GM21447 (cell line): ENCODE measurements at regions not wholly inside any gene's neighbourhood (a gene's known extent, or its start where the extent isn't known, plus 50 kb on each side); places are given as distances from the start of the nearest gene placed in this dataset.
"Not testable (repeated sequence)": the region's sequence is repeated elsewhere in the genome, so short reads cannot be mapped to it uniquely, and the experiment has no call there.

Experiments
- ATAC-seq: cut with Tn5 transposase; IDR thresholded peaks from one replicate; pipeline ENCODE4 v1.9.1; 2021; ENCODE audit not compliant: unreplicated experiment

DNA sequence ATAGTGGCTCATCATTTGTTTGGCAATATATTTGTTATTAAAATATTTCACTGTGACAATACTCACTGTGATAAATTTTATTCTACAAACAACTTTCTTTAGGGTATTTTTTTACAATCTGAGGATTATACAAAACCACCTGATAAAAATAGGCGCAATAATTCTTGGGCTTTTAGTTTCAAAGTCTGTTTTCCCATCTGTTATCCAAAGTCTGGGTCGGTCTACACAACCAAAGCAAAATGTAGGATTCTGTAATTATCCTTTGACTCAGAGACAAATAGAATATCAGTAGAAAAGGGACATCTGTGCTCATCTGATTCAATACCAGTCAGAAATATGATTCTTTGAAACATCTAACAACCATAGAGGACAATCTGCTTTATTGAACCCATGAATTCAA is 271.8 kb upstream of the AMIGO2 start:
- ATAC-seq, result no peak

DNA sequence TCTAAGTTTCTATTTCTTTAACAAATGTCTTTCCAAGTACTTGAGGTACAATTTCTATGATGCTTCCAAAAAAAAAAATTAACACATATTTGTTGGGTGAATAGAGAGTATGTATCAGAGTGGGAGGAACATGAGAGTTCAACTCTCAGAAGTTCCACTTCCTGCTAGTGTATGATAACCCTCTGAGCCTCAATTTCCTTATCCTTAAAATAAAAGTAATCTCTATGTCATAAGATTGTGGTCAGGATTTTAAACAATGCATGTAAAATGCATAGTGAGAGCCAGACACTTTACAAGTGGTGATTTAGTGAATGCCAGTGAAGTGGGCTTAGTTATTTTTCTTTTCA is 270.3 kb upstream of the AMIGO2 start:
- no peak for ATAC-seq

DNA sequence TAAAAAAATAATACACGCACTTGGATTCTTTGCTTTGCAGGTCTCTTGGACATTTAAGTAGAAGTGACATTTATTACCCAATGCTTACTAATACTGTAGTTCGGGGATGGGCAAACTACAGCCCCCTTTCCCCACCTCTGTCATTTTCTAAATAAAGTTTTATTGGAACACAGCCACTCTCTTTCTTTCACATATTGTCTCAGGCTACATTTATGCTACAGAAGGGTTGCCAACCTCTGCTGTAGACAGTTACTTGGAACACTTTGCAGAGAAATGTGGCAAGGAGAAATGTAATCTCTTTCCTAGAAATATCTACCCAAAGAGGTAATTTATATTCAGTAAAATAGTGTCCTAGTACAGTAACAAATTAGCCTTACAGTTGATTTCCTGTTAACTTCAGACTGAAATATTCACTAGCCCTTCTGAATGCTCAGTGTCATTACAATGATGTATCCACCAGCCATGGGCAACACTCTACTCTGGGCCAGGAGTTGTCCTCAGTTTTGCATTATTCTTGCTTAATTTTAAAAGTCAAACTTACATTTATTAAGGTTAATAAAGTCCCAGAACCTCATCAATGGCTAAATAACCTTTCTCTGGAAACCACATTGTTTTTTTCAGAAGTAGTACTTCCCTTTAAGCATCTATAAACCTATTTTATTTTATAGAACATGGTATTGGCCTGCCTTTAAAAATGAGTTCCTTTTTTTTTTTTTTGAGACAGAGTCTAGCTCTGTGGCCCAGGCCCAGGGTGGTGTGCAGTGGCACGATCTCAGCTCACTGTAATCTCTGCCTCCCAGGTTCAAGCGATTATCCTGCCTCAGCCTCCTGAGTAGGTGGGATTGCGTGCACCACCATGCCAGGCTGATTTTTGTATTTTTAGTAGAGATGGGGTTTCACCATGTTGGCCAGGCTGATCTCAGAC is 269.6 kb upstream of the AMIGO2 start:
- ATAC-seq, result no peak

DNA sequence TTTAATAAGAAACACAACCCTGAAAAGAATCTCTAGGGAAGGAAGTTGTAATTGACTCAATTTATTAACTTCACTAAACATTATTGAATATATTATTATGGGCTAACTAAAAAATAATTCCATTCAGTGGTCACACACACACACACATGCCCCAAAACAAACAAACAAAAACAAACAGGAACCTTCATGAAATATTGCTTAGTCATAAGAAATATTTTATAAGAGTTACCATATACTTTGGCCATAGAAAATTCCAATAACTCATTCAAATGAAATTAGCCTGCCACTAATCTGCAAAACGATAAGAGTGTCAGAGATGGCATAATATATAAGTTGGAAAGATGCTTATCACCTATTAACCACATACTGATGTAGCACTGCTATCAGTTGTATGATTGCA is 268.4 kb upstream of the AMIGO2 start:
- no peak for ATAC-seq

DNA sequence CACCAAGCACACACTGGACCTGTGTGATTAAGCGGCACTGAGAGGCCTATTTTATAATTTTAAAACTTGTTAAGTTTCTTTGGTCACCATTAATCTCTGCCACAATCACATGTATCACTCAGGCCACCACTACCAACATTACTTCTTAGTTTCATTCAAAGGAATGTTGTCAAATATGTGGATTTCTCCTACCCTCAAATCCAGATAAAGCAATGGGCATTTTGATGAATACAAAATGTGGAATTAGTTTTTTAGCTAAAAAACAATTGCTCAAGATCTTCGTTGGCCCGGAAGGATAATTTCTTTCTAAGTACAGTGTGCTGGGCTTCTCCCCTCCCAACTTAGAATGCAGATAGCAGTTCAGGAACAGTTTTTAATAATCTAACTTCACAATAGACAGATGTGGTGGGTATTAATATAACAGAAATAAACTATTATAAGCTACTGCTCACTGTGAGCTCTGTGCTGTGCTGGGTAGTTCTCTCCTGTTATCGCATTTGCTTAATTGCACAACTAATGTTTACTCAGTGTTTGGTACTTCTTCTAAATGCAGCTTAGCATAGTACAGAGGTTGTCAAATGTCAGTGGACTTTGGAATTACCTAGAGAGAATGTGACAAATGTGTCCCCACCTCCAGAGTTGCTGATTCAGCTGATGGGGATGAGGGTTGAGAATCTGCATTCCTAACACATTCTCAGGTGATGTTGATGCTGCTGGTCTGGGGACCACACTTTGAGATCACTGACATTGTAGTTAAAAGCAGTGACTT is 266.7 kb upstream of the AMIGO2 start:
- no peak for ATAC-seq

DNA sequence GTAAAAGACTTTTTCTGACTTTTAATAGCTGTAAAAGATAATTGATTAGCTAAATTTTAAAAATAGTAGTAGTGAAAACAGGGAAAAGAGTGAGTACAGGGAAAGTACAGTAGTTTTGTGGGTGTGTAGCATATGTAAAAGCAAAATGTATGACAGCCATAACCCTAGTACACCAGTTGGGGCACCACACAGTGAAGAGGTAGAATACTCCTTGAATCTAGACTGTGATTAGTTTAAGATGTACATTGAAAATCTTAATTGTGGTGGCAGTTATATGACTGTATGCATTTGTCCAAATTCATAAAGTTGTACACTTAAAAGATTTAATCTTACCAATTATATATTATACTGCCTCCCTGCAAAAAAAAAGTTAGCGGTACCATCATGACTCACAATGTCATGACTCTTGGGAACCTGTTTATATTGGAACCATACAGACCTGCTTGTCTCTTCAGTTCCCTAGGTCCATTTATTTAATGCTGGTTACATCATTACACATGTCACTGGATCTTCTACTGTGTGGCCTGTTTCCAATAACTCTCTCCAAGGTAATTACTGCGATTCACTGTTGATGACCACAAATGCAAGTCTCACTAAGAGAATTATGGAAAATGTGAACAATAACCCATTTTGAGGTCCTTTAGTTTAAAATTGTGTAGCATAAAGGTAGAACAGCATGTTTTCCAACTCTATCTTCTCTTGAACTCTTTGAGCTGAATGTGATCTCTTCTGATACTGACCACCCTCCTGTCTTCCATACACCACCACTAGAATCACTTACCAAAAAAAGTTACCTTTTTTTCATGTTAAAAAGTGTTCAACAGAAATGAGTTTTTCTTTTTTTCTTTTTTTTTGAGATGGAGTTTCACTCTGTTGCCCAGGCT is 264.2 kb upstream of the AMIGO2 start:
- no peak for ATAC-seq

DNA sequence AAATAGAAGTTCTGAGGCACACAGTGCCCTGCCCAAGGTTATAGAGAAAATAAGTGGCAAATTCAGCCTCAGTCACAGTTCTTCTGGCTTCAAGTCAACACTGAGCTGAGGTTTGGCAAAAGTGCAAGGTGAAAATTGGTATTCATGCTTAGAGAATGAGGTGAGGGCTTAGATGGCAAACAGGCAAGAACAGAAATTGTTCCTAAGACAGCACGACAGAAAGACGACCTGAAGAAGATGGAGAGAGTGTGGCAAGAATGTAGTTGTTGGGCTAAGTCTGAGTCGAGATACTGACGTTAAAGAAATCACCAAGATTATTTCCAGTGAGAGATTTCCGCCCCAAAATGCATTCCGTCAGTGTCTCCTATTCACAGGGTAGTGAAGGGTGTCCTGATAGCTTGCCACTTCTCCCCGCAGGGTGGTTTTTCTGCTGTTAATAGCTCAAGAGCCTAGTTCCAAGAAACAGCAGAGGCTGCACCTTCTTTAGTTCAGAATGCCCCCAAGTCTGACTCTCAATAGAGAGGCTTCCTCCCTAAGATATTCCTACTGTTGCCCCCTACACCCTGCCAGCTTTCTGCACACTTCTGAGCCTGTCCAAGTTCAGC is 260.8 kb upstream of the AMIGO2 start:
- ATAC-seq, result no peak

DNA sequence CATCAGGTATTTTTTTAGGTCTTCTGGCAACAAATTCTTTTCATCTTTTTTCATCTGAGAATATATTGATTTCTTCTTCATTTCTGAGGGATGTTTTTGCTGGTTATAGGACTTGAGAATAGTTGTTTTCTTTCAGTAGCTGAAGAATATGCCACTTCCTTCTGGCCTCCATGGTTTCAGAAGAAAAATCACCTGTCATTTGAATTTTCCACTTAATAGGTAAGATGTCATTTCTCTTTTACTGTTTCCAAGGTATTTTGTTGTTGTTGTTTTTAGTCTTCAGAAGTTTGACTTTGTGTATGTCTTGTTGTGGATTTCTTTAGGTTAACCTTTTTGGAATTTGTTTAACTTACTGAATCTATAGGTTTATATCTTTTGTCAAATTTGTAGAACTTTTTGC is 257.8 kb upstream of the AMIGO2 start:
- ATAC-seq, result no peak

DNA sequence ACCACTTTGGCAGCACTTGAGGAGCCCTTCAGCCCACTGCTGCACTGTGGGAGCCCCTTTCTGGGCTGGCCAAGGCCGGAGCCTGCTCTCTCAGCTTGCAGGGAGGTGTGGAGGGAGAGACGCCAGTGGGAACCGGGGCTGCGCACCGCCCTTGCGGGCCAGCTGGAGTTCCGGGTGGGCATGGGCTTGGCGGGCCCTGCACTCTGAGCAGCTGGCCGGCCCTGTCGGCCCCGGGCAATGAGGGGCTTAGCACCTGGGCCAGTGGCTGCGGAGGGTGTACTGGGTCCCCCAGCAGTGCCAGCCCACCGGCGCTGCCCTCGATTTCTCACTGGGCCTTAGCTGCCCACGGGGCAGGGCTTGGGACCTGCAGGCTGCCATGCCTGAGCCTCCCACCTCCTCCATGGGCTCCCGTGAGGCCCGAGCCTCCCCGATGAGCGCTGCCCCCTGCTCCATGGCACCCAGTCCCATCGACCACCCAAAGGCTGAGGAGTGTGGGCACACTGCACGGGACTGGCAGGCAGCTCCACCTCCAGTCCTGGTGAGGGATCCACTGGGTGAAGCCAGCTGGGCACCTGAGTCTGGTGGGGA is 253.6 kb upstream of the AMIGO2 start:
- not testable (repeated sequence) for ATAC-seq

DNA sequence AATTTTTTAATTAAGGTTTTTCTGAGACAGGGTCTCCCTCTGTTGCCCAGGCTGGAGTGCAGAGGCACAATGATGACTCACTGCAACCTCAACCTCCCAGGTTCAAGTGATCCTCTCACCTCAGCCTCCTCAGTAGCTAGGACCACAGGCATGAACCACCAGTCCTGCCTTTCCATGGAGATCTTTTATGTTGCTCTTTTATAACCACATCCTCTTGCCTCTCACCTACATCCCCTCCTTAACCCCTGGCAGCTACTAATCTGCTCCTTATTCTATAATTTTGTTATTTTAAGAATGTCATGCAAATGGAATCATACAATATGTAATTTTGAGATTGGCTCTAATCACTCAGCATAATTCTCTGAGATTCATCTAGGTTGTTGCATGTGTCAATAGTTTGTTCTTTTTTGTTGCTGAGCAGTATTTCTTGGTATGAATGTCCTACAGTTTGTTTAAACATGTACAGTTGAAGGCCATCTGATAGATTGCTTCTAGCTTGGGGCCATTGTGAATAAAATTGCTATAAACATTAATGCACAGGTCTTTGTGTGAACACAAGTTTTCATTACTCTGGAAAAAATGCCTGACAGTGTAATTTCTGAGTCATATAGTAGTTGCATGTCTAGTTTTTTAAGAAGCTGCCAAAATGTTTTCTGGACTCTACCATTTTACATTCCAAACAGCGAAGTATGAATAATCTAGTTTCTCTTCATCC is 249.2 kb upstream of the AMIGO2 start:
- no peak for ATAC-seq

DNA sequence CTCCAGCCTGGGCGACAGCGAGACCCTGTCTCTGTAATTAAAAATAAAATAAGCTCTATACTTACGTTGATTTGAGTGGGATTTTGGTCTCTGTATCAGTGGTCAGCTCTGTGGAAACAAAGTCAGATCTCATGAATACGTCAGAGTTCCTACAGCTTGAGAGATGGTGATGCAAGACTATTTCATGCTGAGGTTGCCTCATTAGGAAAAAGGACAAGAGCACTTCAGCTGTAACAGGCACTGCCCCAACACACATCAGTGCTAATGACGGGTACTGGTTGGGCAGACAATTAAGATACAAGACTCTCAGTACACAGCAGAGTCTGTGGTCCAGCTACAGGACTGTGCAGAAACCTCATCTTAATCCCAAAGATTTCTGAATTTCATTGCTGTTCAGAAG is 246.4 kb upstream of the AMIGO2 start:
- no peak for ATAC-seq

DNA sequence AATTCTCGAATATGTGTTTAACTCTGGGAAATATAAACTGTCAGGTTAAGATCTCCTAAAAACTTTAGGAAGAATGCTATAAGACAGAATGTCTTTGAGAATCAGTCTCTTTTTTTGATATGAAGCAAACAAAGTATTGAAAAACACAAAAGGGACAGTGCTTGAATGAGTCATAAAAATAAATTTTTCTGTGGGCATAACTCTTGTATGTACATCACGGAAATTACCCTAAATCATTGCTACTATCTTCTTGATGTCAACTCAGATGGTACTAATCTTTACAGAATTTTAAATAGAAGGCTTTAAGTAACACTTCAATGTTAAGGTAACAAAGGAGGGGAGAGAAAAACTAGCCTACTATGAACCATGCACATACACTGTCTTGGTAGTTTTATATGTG is 244.0 kb upstream of the AMIGO2 start:
- ATAC-seq, result no peak

DNA sequence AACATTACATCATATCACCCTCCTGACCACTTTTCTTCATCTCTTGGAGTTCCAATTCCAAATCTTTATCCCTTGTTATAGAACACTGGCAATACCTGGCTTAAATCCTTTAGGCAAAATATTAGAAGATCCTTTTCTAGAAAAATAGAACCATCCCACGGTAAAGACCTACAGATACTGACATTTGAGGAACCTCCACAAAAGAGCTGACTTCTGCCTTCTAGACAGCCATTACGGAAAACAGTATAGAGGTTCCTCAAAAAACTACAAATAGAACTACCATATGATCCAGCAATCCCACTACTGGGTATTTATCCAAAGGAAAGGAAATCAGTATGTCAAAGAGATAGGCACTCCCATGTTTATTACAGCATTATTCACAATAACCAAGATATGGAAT is 241.7 kb upstream of the AMIGO2 start:
- ATAC-seq, result no peak

DNA sequence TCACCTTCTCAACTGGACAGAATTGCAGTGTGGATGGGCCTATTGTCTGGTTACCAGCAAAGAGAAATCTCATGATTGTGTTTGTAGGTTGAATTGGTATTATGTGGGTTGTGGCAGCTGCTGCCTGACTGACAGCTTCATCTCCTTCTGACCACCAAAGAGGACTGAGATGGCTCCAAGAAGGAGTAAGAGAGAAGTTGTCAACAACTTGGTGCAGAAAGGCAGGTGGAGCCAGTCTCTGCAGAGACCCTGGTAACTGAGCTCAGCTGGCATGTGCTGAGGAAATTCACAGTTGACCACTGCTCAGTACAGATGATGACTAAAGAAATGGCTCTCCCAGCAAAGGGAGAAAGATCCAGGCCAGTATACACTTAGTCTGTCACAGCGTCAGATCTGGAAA is 240.0 kb upstream of the AMIGO2 start:
- no peak for ATAC-seq

DNA sequence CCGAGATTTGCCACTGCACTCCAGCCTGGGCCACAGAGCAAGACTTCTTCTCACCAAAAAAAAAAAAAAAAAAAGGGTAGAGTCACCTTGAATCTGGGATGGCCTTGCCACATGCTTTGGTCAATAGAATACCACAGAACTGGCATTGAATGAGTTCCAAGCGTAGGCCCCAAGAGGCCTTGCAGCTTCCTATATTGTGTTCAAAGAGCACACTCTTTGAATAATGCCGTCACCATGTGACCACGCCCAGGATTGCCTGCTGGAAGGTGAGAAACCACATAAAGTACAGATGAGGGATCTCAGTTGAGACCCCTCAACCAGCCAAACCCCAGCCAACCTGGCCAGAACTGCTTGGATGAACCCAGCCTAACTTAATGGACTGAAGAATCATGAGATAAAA is 239.2 kb upstream of the AMIGO2 start:
- no peak for ATAC-seq

DNA sequence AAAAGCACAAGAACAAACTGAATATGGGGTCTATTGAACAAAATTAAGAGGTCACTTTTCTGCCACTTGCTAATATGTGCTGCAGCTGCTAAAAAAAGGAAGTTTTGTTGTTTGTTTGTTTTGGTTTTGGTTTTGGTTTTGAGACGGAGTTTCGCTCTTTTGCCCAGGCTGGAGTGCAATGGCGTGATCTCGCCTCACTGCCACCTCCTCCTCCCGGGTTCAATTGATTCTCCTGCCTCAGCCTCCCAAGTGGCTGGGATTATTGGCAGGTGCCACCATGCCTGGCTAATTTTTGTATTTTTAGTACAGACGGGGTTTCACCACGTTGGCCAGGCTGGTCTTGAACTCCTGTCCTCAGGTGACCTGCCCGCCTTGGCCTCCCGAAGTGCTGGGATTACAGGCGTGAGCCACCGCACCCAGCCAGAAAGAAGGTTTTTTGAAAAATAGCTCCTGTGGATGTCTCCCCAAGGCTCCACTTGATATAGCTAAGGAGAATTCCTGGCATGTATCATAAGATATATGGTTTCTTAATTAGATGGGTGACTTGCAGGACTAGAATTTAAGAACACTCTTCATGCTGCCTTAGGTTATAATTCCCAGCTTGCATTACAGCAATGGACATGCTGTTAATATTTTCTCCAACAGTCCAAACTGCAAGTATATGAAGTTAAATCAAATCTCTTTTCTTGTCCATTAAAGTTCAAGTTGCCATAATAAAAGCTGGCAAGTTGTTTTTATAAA is 237.6 kb upstream of the AMIGO2 start:
- peak; percentile 55 for ATAC-seq

DNA sequence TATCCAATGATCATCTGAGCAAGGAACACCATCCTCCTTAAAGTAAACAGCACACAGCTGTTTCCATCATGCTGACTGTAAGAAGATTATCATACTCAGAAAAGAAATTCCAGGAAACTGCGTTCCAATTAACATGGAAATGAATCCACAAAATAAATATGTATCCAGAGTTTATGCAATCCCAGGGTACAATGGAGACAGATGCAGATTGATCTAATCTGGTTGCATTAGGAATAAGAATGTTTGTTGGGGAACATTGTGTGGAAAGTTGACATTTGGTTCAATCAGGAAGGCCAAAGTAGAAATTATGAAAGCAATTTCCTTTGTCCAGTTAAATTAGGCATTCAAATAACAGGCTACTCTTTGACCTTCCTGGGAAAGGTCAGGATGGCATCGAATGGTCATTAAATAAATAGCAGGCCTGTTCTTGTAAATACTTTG is 236.9 kb upstream of the AMIGO2 start:
- ATAC-seq, result no peak

DNA sequence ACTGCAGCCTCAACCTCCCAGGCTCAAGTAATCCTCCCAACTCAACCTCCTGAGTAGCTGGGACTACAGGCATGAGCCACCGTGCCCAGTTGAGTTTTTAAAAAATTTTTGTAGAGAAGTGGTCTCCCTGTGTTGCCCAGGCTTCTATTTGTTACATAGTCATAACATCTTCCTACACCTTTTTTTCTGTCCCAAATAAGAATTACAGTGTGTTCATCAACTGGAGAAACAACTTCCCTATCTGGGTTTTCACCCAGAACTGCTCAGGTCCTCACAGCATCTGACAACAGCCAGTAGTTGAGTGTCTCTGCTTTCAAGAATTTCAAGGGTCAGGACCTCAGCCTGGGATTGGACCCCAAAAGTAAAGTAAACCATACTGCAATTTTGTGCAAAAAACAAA is 235.2 kb upstream of the AMIGO2 start:
- no peak for ATAC-seq

DNA sequence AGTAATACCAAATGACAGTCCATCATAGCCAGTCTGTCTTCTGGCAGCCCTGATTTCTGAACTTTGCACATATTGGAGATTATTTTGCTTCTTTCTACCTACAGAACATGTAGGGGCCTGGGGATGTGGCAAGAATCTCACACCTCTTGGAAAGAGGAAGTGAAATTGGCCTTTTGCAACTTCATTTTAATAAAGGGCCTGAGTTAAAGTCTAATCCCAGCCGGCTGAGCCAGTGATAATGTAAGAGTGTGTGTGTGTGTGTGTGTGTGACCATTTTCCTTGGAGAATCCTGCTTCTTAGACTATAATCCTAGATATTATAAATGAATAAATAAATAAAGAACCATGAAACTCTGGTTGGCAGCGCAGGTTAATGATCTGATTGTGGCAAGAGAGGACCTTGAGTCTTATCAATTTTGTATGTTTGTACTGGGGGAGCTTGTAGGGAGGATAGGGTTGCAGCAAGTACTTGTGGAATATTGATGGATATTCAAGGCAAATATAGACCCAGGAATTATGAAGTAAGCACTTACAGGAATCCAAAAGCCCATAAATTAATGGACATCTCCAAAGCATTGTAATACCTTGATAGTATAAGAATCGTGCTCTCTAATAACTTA is 233.2 kb upstream of the AMIGO2 start:
- peak; percentile 89 for ATAC-seq
